Neural cell (in vitro differentiated cells): ENCODE measurements at regions not wholly inside any gene's neighbourhood (a gene's known extent, or its start where the extent isn't known, plus 50 kb on each side); places are given as distances from the start of the nearest gene placed in this dataset.

Experiments used
- EP300 ChIP-seq: fragments of 450-650 bp; conservative IDR thresholded peaks from 2 replicates; pipeline ENCODE4 v1.6.1; 2014; ENCODE audit warnings: antibody characterized with exemption, mild to moderate bottlenecking, moderate library complexity; ENCODE audit not compliant: poor library complexity, severe bottlenecking
- MXI1 ChIP-seq: fragments of 450-650 bp; conservative IDR thresholded peaks from 2 replicates; pipeline ENCODE4 v1.6.1; 2014; ENCODE audit warnings: antibody characterized with exemption, mild to moderate bottlenecking; ENCODE audit not compliant: poor library complexity, severe bottlenecking
- POLR2AphosphoS5 ChIP-seq: IDR thresholded peaks from 2 replicates; pipeline ENCODE4 v1.6.1; 2012
- RAD21 ChIP-seq: fragments of 450-650 bp; conservative IDR thresholded peaks from 2 replicates; pipeline ENCODE4 v1.6.1; 2014; ENCODE audit warnings: antibody characterized with exemption, mild to moderate bottlenecking, moderate library complexity
- SMC3 ChIP-seq: fragments of 450-650 bp; conservative IDR thresholded peaks from 2 replicates; pipeline ENCODE4 v1.6.1; 2014; ENCODE audit warnings: antibody characterized with exemption, mild to moderate bottlenecking, moderate library complexity; ENCODE audit not compliant: poor library complexity
- TAF1 ChIP-seq: IDR thresholded peaks from 2 replicates; pipeline ENCODE4 v1.6.1; 2012; ENCODE audit warnings: low read depth
- TF ChIP-seq, protein P1 (sequence below): fragments of 450-650 bp; IDR thresholded peaks from 2 replicates; pipeline ENCODE4 v1.5.1; 2014; ENCODE audit warnings: antibody characterized with exemption, mild to moderate bottlenecking, moderate library complexity; ENCODE audit not compliant: poor library complexity, severe bottlenecking
- TF ChIP-seq, protein P2 (sequence below): IDR thresholded peaks from 2 replicates; pipeline ENCODE4 v1.6.1; 2012; ENCODE audit warnings: borderline replicate concordance

DNA sequence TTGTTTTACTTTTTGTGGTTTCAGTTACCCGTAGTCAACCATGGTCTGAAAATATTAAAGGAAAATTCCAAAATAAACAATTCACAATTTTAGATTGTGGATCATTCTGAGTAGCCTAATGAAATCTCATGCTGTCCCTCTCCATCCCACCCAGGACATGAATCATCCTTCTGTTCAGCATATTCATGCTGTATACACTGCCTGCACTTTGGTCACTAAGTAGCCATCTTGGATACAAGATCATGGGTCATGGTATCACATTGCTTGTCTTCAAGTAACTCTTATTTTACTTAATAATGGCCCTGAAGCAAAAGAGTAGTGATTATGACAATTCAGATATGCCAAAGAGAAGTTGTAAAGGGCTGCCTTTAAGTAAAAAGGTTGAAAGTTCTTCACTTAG, 536.5 kb upstream of the ACO1 start:
- TF ChIP-seq, protein P1, sequence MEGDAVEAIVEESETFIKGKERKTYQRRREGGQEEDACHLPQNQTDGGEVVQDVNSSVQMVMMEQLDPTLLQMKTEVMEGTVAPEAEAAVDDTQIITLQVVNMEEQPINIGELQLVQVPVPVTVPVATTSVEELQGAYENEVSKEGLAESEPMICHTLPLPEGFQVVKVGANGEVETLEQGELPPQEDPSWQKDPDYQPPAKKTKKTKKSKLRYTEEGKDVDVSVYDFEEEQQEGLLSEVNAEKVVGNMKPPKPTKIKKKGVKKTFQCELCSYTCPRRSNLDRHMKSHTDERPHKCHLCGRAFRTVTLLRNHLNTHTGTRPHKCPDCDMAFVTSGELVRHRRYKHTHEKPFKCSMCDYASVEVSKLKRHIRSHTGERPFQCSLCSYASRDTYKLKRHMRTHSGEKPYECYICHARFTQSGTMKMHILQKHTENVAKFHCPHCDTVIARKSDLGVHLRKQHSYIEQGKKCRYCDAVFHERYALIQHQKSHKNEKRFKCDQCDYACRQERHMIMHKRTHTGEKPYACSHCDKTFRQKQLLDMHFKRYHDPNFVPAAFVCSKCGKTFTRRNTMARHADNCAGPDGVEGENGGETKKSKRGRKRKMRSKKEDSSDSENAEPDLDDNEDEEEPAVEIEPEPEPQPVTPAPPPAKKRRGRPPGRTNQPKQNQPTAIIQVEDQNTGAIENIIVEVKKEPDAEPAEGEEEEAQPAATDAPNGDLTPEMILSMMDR = no peak
- TF ChIP-seq POLR2AphosphoS5 (no peak), TAF1 (no peak), SMC3 (no peak), MXI1 (no peak), RAD21 (no peak), EP300 (no peak)
- TF ChIP-seq, protein P2, sequence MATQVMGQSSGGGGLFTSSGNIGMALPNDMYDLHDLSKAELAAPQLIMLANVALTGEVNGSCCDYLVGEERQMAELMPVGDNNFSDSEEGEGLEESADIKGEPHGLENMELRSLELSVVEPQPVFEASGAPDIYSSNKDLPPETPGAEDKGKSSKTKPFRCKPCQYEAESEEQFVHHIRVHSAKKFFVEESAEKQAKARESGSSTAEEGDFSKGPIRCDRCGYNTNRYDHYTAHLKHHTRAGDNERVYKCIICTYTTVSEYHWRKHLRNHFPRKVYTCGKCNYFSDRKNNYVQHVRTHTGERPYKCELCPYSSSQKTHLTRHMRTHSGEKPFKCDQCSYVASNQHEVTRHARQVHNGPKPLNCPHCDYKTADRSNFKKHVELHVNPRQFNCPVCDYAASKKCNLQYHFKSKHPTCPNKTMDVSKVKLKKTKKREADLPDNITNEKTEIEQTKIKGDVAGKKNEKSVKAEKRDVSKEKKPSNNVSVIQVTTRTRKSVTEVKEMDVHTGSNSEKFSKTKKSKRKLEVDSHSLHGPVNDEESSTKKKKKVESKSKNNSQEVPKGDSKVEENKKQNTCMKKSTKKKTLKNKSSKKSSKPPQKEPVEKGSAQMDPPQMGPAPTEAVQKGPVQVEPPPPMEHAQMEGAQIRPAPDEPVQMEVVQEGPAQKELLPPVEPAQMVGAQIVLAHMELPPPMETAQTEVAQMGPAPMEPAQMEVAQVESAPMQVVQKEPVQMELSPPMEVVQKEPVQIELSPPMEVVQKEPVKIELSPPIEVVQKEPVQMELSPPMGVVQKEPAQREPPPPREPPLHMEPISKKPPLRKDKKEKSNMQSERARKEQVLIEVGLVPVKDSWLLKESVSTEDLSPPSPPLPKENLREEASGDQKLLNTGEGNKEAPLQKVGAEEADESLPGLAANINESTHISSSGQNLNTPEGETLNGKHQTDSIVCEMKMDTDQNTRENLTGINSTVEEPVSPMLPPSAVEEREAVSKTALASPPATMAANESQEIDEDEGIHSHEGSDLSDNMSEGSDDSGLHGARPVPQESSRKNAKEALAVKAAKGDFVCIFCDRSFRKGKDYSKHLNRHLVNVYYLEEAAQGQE = no peak
